ENCODE measurements at regions not wholly inside any gene's neighbourhood (a gene's known extent, or its start where the extent isn't known, plus 50 kb on each side); places are given as distances from the start of the nearest gene placed in this dataset.

DNA sequence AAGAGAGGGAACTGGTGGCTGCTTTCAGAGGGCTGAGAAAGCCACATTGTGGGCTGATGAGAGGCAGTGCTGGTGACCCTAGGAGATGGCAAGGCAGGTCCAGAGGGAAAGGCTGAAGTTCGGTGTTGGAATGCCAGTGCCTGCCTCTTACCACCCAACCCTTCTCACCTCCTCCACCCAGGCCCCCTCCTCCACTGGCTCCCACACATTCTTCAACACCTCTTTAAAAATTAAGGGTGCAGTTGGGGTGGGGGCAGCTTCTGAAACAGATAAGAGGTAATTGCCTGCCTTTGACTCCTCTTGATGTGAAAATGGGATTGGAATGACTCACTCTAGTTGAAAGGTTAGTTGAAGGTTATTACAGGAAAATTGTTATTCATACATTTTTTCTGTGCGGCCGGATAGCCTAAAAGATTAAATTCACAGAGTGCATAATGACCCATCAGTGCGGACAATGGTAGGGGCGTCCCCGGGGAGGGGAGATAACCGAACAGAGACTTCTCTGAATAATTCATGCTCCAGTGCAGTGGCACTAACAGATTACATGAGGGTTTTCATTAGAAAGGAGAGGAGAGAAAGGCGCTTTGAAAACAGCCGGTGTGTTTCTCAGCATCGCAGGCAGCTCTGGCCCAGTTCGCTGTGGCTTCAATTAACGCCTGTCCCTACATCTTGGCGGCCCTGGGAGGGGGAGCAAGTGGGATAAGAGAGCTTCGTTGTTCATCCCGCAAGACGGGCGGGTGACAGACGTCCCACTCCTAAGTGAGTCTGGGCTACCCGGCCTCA lies 212.4 kb downstream of the TLE3 start:
- TF ChIP-seq, protein P1, sequence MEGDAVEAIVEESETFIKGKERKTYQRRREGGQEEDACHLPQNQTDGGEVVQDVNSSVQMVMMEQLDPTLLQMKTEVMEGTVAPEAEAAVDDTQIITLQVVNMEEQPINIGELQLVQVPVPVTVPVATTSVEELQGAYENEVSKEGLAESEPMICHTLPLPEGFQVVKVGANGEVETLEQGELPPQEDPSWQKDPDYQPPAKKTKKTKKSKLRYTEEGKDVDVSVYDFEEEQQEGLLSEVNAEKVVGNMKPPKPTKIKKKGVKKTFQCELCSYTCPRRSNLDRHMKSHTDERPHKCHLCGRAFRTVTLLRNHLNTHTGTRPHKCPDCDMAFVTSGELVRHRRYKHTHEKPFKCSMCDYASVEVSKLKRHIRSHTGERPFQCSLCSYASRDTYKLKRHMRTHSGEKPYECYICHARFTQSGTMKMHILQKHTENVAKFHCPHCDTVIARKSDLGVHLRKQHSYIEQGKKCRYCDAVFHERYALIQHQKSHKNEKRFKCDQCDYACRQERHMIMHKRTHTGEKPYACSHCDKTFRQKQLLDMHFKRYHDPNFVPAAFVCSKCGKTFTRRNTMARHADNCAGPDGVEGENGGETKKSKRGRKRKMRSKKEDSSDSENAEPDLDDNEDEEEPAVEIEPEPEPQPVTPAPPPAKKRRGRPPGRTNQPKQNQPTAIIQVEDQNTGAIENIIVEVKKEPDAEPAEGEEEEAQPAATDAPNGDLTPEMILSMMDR (IDR thresholded peaks at IDR 0.05), result no peak
- TF ChIP-seq POLR2A (IDR thresholded peaks at IDR 0.05) (no peak), POLR2AphosphoS5 (IDR thresholded peaks at IDR 0.05; ENCODE audit: insufficient read depth in 1 of 2, low read depth in 1 of 2) (no peak)

Data from vagina (tissue), 2 donors.